ENCODE measurements at regions not wholly inside any gene's neighbourhood (a gene's known extent, or its start where the extent isn't known, plus 50 kb on each side); places are given as distances from the start of the nearest gene placed in this dataset.

GRCh38 chr9:3743901-3744413 is 218.2 kb upstream of the RFX3 start:
- Histone ChIP-seq H3F3A (replicated peaks; ENCODE audit: low read depth) (no peaks in the 10 kb centered on the region), H3K36me3 (ENCODE audit: insufficient read depth) (no peaks in the 10 kb centered on the region), H4K20me1 (replicated peaks; ENCODE audit: insufficient read depth) (no peaks in the 10 kb centered on the region), H3K4me1 (ENCODE audit: insufficient read depth) (peaks cover 18% of the 10 kb centered on the region), H3K4me2 (no peak overlapping the region), H3K79me2 (replicated peaks; ENCODE audit: insufficient read depth) (no peaks in the 10 kb centered on the region), H3K9me2 (ENCODE audit: insufficient read depth) (peaks cover 4% of the 10 kb centered on the region; the same call in 1 of the 2 replicates), H2AFZ (no peak overlapping the region), H3K27me3 (ENCODE audit: insufficient read depth) (no peaks in the 10 kb centered on the region), H3K27ac (ENCODE audit: low read depth) (no peak overlapping the region), H3K4me3 (no peak overlapping the region)
- H3K36me3 Mint-ChIP-seq (ENCODE audit: low read depth), result no peaks in the 10 kb centered on the region
- no peaks in the 10 kb centered on the region for H3K27me3 Mint-ChIP-seq (ENCODE audit: insufficient read depth, low read depth, poor library complexity)
- DNase-seq (ENCODE audit: low spot score) (no peak), ATAC-seq (no peak)
- H3K4me1 Mint-ChIP-seq, result peaks cover 25% of the 10 kb centered on the region
- no peak overlapping the region for H3K27ac Mint-ChIP-seq
- TF ChIP-seq POLR2AphosphoS5 (IDR thresholded peaks at IDR 0.05; ENCODE audit: low read depth) (no peak), CREB1 (CRISPR knock-in tag; IDR thresholded peaks at IDR 0.05; ENCODE audit: low read depth) (no peak), NANOG (IDR thresholded peaks at IDR 0.05; ENCODE audit: borderline replicate concordance) (no peak), EZH2 (IDR thresholded peaks at IDR 0.05; ENCODE audit: low read depth, unreplicated experiment) (no peak), EZH2phosphoT487 (IDR thresholded peaks at IDR 0.05; ENCODE audit: unreplicated experiment) (no peak), JUNB (IDR thresholded peaks at IDR 0.05; ENCODE audit: unreplicated experiment) (no peak)
- TF ChIP-seq, protein P1, sequence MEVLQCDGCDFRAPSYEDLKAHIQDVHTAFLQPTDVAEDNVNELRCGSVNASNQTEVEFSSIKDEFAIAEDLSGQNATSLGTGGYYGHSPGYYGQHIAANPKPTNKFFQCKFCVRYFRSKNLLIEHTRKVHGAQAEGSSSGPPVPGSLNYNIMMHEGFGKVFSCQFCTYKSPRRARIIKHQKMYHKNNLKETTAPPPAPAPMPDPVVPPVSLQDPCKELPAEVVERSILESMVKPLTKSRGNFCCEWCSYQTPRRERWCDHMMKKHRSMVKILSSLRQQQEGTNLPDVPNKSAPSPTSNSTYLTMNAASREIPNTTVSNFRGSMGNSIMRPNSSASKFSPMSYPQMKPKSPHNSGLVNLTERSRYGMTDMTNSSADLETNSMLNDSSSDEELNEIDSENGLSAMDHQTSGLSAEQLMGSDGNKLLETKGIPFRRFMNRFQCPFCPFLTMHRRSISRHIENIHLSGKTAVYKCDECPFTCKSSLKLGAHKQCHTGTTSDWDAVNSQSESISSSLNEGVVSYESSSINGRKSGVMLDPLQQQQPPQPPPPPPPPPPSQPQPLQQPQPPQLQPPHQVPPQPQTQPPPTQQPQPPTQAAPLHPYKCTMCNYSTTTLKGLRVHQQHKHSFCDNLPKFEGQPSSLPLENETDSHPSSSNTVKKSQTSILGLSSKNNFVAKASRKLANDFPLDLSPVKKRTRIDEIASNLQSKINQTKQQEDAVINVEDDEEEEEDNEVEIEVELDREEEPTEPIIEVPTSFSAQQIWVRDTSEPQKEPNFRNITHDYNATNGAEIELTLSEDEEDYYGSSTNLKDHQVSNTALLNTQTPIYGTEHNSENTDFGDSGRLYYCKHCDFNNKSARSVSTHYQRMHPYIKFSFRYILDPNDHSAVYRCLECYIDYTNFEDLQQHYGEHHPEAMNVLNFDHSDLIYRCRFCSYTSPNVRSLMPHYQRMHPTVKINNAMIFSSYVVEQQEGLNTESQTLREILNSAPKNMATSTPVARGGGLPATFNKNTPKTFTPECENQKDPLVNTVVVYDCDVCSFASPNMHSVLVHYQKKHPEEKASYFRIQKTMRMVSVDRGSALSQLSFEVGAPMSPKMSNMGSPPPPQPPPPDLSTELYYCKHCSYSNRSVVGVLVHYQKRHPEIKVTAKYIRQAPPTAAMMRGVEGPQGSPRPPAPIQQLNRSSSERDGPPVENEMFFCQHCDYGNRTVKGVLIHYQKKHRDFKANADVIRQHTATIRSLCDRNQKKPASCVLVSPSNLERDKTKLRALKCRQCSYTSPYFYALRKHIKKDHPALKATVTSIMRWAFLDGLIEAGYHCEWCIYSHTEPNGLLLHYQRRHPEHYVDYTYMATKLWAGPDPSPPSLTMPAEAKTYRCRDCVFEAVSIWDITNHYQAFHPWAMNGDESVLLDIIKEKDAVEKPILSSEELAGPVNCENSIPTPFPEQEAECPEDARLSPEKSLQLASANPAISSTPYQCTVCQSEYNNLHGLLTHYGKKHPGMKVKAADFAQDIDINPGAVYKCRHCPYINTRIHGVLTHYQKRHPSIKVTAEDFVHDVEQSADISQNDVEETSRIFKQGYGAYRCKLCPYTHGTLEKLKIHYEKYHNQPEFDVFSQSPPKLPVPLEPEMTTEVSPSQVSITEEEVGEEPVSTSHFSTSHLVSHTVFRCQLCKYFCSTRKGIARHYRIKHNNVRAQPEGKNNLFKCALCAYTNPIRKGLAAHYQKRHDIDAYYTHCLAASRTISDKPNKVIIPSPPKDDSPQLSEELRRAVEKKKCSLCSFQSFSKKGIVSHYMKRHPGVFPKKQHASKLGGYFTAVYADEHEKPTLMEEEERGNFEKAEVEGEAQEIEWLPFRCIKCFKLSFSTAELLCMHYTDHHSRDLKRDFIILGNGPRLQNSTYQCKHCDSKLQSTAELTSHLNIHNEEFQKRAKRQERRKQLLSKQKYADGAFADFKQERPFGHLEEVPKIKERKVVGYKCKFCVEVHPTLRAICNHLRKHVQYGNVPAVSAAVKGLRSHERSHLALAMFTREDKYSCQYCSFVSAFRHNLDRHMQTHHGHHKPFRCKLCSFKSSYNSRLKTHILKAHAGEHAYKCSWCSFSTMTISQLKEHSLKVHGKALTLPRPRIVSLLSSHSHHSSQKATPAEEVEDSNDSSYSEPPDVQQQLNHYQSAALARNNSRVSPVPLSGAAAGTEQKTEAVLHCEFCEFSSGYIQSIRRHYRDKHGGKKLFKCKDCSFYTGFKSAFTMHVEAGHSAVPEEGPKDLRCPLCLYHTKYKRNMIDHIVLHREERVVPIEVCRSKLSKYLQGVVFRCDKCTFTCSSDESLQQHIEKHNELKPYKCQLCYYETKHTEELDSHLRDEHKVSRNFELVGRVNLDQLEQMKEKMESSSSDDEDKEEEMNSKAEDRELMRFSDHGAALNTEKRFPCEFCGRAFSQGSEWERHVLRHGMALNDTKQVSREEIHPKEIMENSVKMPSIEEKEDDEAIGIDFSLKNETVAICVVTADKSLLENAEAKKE (CRISPR knock-in tag; IDR thresholded peaks at IDR 0.05), result no peak
- no peak overlapping the region for H3K4me3 Mint-ChIP-seq
- no peaks in the 10 kb centered on the region for H3K9me3 Mint-ChIP-seq
